ENCODE measurements at regions not wholly inside any gene's neighbourhood (a gene's known extent, or its start where the extent isn't known, plus 50 kb on each side); places are given as distances from the start of the nearest gene placed in this dataset.

DNA sequence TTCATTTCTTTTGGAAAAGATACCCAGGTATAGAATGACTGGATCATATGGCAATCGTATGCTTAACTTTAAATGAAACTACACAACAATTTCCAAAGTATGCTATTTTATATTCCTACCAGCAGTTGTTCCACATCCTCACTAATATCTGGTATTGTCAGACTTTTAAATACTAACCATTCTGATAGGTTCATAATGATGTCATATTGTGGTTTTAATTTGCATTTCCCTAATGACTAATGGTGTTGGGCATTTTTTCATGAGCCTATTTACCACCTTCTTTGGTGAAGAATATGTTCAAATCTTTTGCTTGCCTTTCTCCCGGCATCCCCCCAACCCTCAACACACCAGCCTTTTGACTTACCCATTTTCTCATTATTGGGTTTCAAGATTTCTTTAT, 96.2 kb upstream of the HMGN3 start:
- TF ChIP-seq CTCF (IDR thresholded peaks at IDR 0.05; ENCODE audit: borderline replicate concordance, insufficient read depth, low read depth, low read length): no peak
- H3K4me3 ChIP-seq (ENCODE audit: low read depth, low read length): no peak overlapping the region

DNA sequence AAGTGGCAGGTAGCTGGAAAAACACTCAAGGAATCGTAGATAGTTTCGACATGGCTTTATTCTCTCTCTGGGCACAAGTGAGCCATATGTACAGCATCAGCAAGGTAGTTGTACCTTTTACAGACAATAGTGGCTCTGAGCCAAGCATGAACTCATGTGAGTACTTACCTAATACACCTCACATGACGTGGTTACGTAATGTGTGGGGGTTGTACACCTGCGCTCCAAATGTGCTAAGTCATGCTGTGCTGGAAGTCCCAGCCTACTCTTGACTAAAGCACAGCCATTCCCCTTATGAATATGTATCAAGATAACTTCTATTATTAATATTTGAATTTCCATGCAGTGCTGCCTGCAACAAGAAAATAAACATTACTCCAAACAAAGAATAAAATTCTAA, 78.8 kb upstream of the HMGN3 start:
- no peak for TF ChIP-seq CTCF (IDR thresholded peaks at IDR 0.05; ENCODE audit: borderline replicate concordance, insufficient read depth, low read depth, low read length)

GRCh38 chr6:79307321-79308036, 73.0 kb upstream of the HMGN3 start:
- no peak overlapping the region for H3K4me3 ChIP-seq (ENCODE audit: low read depth, low read length)
- TF ChIP-seq CTCF (IDR thresholded peaks at IDR 0.05; ENCODE audit: borderline replicate concordance, insufficient read depth, low read depth, low read length): no peak

More for the DNA sequence above, 78.8 kb upstream of the HMGN3 start:
- H3K4me3 ChIP-seq (ENCODE audit: low read depth, low read length): no peak overlapping the region

DNA sequence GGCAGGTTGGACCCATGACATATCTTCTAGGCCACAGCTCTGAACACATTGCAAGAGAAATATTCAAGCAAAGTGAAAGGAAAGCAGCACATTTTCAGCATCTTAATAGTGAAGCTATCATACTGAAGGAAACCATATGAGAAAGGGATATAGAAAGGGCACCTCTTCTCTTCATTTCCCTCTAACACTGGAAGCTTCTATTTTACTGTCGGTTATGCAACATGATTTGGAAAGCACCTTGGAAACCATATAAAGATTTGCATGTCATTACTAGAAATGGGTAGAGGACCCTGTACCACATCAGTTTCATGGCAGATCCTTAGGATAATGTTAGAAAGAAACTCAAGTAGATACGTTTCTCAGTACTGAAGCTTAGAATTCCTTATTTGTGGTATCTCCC, 70.5 kb upstream of the HMGN3 start:
- no peak overlapping the region for H3K4me3 ChIP-seq (ENCODE audit: low read depth, low read length)
- no peak for TF ChIP-seq CTCF (IDR thresholded peaks at IDR 0.05; ENCODE audit: borderline replicate concordance, insufficient read depth, low read depth, low read length)

DNA sequence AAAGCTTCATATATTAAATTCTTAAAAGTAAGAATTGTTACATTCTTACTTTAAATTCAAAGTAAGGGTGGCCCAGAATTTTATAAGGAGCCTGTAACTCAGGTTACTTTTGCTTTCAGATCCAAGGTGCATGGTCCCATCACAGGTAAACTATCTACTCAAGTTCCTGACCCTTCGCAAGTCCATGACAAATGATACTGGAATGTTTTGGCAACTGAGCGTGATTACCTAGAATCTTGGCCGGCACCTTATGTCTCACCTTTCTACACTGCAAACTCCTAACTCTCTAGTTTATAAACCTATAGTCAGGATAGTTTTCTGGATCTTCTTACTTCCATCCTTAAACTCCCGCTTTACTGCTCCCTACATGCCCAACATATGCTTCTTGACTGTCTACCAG, 67.9 kb upstream of the HMGN3 start:
- TF ChIP-seq CTCF (IDR thresholded peaks at IDR 0.05; ENCODE audit: borderline replicate concordance, insufficient read depth, low read depth, low read length): no peak
- H3K4me3 ChIP-seq (ENCODE audit: low read depth, low read length): no peak overlapping the region

DNA sequence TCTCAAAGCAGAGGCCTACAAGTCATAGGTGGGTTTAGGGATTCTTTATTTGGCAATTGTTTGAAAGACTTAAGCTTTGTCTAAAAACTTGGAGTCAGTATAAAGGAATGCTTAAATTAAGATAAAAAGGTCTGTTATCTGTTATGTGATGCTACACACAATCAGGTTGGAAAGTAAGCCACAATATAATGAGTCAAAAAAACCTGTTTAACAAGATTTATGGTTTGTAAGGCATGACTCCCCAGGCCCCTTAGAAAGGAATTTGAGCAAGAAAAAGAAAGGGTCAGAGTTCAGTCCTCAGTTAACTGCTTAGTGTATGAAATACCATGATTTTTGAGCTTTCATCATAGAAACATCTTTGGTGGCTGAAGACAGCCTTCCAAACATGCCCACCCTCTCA, 66.8 kb upstream of the HMGN3 start:
- no peak for TF ChIP-seq CTCF (IDR thresholded peaks at IDR 0.05; ENCODE audit: borderline replicate concordance, insufficient read depth, low read depth, low read length)
- H3K4me3 ChIP-seq (ENCODE audit: low read depth, low read length): no peak overlapping the region

DNA sequence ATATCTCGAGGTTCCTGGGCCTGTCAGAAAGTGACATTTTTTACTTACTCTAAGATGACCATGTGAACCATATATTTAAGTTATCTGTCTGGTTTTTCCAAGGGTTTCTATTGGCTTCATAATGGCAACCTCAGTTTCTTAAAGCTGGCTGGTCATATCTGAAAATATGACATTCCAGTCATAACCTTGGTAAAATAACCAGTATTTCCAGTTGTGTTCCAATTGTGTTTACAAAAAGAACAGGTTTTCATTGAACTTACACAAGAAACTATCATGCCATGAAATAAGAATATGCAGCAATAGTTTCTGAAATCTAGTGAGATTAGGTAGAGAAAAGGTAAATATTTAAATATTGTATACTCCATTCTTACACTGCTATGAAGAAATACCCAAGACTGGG, 61.7 kb upstream of the HMGN3 start:
- TF ChIP-seq CTCF (IDR thresholded peaks at IDR 0.05; ENCODE audit: borderline replicate concordance, insufficient read depth, low read depth, low read length): no peak
- no peak overlapping the region for H3K4me3 ChIP-seq (ENCODE audit: low read depth, low read length)
